Activated CD4-positive, alpha-beta T cell treated with anti-CD3 and anti-CD28 coated beads, Interleukin-2, amount 50 U/mL, for 1 hour (primary cell): ENCODE measurements at regions not wholly inside any gene's neighbourhood (a gene's known extent, or its start where the extent isn't known, plus 50 kb on each side); places are given as distances from the start of the nearest gene placed in this dataset.
"Not testable (repeated sequence)": the region's sequence is repeated elsewhere in the genome, so short reads cannot be mapped to it uniquely, and the experiment has no call there.

Experiments used
- DNase-seq: peaks from one replicate; pipeline ENCODE4 v3.0.0-alpha.2; 2020

DNA sequence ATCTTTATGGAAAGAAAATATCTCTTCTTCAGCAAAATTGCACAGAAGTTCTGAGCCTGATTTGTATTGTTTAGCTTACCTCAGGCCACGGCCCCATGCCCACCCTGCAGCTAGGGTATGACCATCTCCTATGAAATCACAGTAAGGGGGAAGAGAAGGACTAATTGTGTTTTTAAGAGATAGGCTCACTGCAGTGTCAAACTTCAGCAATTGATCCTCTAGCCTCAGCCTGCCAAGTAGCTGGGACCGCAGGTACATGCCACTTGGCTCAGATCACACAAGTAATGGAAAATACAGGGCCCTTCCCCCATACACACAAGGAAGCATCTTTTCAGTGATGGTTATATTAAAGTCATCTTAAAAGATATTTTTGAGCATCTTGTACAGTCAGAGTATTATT, 60.0 kb downstream of the DMAC1 start:
- no peak for DNase-seq

DNA sequence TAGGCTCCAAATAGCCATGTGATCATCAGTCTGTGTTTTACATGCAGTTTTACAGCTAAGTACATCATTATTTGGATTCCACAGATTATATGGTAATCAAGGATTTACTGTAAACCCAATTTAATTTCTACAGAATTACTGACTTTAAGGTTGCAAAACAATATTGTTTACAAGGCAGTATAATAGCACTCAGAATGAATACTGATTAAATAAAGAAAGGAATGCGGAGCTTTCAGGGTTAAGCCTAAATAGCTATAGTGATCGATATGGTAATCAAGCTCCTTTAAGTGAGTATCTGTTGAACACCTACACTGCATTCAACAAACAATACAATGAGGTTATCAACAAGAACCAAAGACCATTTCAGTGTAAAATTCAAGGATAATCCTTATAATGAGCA, 64.3 kb downstream of the DMAC1 start:
- DNase-seq: no peak

DNA sequence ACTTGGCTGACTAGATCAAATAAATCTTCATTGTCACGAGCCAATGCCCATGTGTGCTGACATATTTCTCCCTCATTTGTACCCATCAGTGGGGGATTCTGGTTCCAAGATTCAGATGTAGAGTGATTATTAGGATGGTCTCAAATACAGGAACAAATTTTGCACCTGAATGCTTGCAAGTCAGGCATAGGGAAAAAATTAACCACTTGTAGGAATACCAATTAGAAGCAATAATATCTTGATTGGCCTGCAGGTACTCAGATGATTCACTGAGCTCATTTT, 69.5 kb downstream of the DMAC1 start:
- DNase-seq: no peak

DNA sequence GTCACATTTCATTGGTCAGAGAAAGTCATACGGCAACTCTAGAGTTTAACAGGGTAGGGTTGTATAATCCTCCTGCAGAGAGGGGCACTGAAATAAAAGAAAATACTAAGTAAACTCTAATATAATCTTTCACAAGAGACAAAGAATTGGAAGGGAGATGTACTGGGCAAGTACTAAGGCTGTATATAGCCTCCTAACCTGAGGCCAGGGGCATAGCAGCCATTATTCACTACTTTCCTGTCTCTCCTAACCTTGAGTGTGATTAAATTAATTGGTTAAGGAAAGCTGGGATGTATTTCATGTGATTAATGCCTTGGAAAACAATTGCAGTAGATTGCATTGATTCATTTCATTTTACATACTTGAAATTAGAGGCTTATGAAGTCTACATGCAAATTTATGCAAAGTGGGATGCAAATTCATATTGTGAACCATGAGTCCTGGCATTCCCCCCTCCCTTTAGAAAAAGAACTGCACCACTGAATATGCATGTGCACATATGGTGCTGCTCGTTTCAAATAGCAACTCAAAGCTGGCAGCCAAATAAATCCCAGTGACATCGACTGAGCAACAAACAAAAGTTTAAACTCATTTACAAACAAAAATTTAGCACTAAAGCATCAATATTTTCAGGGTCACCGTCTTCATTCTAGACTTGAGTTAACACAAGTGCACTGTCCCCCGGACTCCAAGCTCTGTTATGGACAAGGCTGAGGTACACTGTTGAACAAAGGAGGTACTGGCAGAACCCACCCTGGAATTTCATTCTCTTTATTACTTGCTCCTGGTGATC, 70.0 kb downstream of the DMAC1 start:
- DNase-seq: no peak

DNA sequence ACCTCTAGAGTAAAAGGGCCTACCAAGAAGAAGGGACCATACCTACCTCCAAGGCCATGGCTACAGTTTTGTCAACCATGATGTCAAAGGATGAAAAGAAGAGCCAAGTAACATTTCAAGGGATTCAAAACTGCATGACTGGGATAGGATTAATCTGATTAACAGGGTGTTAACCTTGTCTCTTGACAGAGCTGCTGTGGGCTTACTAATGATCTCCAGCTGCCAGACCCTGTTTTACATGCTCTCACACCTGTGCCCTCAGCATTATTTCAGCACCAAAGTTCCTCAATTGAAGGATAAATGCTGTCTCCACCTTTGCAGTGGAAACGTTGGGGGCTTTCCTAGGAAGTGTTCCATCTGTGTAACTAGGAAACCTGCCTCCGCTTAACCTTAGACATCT, 78.3 kb downstream of the DMAC1 start:
- no peak for DNase-seq

DNA sequence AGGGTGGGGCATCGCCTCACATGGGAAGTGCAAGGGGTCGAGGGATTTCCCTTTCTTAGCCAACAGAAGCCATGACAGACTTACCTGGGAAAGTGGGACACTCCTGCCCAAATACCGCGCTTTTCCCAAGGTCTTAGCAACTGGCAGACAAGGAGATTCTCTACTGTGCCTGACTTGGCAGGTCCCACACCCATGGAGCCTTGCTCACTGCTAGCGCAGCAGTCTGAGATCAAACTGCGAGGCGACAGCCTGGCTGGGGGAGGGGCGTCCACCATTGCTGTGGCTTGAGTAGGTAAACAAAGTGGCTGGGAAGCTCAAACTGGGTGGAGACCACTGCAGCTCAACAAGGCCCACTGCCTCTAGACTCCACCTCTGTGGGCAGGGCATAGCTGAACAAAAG, 86.5 kb downstream of the DMAC1 start:
- not testable (repeated sequence) for DNase-seq

DNA sequence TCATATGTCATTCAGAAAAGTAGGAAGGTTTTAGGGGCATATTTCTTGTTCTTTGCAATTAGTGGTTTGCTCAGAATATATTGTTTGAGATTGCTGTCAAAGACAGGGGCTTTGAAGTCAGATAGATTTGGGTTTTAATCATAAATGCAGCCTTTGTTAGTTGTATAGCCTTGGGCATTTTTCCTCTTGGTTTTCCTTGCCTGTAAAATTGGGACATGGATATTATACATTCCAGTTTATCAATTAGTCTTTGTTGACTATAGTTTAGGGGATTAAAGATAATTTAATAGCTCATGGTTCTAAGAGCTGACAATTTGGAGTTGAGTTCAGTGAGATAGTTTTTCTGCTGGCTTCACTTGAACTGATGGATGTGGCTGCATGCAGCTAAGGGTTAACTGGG, 88.9 kb downstream of the DMAC1 start:
- no peak for DNase-seq

DNA sequence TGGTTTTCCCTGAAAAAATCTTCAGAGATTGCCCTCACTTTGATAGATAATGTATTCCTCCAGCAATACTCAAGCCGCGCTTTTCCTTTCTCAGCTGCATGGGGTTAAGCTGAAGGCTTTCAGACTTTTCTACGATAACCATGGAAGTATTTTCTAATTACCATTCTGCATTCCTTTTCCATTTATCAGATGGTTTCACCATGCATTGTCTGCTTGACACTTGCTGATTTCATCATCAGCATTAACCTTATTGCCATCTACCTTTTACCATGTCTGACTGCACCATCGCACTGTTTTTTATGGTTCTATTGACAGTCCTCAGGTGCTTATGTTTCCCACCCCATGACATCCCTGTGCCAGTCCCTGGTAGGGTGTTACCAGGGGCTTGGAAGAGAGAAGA, 91.6 kb downstream of the DMAC1 start:
- DNase-seq: no peak

DNA sequence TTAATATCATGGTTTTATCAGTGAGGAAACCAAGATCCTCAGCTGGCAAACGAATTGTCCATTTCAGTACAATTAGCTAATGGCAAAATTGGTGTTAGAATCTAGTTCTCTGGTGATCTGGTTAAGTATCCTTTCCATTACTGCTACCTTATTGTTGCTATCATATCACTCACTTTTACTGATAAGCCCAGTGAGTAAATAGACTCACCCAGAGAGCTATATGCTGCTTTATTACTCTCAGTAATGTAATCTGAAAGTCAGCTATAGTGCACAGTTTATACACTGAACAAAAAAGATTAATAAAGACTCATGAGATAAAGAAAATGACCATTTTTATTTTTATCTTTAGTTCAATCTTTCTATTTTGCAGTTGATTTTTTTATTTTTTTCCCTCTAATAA, 95.0 kb downstream of the DMAC1 start:
- DNase-seq: no peak

DNA sequence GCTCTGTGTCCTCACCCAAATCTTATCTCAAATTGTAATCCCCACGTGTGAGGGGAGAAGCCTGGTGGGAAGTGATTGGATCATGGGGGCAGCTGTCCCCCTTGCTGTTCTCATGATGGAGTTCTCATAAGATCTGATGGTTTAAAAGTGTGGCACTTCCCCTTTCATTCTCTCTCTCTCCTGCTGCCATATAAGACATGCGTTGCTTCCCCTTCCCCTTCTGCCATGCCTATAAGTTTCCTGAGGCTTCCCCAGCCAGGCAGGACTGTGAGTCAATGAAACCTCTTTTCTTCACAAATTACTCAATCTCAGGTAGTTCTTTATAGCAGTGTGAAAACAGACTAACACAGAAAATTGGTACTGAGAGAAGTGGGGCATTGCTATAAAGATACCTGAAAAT, 107.7 kb downstream of the DMAC1 start:
- DNase-seq: no peak

DNA sequence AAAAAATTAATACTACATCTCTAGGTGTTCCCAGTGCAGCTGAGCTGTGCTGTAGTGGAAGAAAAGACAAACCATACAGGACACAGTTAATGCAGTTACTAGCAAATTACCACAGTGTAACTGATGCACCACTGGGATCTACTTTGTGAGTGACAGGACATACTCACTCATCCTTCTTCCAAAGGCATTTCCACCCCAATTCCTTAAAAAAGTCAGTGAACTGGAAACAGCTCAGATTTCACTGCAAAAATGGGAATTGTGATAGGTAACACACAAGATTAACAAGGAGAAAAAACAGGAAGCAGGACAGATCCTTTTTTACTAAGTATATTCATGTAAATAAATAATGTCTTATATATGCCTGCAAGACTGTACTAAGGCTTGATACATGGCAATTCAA, 109.6 kb downstream of the DMAC1 start:
- DNase-seq: no peak

DNA sequence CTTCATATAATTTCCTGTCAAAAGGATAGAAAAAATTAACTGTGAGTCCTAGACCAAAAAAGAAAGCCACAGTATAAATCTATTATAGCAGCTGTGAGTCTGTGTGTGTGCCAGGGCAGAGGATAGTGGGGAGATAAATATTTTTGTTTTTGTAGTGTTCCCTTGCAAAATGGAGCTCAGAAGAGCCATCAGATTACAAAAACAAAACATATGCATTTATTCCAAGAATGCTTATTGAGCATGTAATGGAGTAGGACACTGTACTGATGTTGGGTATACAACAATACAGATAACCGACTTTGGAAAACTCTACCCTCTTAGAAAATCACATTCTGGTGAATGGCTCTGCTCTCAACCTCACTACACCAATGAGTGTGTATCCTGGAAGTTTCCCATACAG, 111.0 kb downstream of the DMAC1 start:
- DNase-seq: no peak

DNA sequence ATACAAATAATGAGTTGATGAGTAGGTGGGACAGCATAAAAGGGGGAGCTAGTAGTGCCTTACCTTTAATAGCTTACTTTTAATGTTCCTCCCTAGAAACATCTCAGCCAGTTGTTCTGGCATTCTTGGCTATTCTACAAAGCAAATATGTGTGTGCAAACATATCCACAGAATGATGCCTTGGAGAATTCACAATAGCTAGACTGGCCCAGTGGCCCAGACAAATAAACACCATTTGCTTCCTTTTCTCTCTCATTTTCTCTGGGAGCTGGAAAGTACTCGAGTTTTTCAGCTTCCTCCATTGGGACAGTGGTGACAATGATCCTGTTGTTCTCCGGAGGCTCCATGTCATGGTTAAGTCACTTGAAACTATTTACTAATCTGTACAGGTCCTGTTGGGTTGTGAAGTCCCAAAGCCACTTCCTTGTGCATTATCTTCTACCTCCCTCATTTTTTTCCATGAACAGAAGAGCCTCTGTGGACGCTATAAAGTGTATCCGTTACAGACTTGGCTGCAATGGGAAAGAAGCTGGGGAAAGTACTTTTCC, 122.9 kb downstream of the DMAC1 start:
- no peak for DNase-seq

DNA sequence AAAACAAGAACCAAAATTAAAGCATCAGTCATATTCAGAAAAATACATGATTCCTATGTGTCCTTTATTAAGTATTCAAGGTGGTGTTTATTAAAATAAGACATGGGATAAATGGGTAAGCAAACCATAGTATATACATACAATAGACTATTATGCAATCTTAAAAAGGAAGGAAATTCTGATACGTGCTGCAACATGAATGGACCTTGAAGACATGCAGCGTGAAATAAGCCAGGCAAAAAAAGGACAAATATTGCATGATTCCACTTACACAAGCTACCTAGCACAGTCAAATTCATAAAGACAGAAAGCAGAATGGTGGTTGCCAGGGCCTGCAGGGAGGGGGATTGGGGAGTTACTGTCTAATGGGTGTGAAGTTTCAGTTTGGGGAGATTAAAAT, 127.7 kb downstream of the DMAC1 start:
- no peak for DNase-seq

DNA sequence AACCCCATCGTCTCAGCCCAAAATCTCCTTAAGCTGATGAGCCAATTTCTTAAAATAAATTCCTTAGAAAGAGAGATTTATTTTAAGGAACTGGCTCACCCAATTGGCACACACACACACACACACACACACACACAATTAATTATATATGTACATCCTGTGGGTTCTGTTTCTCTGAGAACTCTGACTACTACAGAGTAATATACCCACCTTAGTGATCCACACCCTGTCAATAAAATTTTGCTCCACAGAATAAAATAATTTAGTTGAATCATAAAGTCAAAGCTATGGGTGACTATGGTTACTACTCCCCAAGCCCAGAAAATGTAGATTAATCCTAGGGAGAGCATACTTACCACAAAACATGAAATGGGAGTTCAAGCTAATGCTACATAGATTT, 131.0 kb downstream of the DMAC1 start:
- no peak for DNase-seq

DNA sequence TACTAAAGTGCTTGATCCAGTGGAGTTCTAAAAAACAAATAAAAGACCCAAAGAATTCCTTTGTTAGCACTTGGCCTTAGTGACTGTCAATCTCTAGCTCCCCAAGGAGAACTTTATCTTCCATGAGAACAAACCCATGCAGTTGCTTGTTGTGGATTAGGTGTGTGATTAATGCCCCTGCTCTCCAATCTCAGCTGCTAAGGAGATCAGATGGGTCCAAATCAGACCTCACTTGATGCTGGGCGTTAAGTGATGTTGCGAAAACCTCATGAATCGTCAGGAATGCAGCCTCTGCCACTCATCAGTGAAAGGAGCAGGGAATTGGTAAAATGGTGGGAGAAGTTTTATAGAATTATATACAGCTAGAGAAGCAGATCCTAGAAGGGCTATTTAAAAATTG, 133.7 kb downstream of the DMAC1 start:
- DNase-seq: no peak

DNA sequence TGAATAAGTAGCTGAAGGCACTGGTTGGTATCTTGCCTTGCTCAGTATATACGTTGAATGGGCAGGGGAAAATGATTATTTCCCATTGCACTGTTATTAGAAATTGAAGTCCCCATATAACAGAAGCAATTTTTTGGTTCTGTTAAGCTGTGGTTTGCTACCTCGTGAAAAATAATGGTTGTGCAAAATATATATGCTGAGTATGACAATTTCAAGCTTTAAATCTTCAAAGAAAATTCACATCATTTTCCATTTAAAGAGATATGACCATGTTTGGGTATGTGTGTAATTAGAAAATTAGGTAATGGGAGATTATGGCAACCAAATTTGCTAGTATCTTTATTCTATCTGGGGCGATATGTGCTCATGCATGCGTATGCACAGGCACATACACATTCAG, 139.8 kb downstream of the DMAC1 start:
- no peak for DNase-seq

DNA sequence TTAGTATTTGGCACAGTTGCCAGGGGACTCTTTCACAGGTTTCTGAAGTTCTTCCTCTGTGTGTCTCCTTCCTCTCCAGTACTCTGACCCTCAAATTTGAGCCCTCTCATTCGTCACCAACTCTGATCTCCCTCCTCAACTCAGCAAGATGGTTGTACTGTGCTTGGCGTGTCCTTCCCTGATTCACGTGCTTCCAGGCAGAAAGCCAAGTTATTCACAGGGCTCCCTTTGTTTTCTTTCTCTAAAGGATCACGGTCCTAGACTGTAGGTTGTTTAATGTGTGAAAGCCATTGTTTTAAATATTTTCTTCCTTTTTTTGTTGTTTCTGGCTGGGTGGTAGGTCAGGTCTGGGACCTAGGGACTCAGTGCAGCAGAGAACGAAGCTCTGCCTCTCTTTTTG, 142.9 kb downstream of the DMAC1 start:
- DNase-seq: no peak

DNA sequence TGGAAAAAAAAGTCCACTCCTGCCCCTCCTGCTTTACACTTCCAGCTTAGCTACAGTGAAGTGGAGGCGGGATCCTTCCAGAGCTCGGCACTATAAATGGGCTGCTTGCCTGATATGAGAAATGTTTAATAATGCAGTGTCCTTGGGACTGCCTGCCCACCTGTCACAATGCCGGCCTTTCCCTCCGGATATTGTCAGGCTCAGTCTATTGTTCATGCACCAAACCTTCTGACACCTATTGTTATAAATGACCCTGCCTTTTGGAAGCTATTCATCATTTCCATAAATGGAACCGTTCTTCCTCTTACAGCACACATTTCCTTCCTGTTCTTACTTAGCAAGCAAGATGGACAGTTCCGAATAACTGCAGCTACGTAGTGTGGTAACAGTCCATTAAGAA, 146.3 kb downstream of the DMAC1 start:
- DNase-seq: no peak

DNA sequence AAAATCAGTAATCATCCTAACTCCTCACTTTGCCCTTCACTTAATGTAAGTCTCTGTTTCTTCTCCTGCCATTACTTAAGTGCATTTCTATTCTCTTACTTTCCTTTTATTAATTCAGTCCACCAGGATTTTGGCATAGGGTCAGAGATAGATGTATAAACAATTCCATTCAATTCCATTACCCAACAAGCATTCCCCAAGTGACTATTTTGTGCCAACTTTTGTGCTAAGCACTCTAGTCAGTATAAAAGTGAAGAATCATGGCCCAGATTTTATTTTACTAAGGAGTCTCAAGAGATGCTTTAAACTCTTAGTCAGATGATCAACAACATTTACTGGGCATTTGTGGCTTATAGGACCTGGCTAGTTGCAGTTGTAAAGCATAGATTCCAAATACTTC, 159.3 kb downstream of the DMAC1 start:
- DNase-seq: no peak

DNA sequence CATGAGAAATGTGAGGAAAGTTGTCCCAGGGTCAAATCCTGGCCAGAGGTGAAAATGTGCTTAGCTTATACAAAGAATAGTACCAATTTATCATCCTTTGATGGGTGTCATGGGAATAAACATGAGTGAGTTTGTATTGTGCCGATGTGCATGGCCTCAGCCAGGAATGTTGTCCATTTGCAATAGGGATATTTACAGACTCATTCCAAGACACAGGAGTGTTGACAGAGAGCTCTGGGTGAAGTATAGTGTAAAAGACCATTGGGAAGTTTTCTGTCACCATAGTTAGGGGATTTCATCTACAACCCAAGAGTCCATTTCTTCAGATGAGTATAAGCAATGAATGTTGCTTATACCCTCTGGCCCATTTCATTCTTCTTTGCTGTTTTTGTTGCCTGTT, 160.1 kb downstream of the DMAC1 start:
- no peak for DNase-seq

DNA sequence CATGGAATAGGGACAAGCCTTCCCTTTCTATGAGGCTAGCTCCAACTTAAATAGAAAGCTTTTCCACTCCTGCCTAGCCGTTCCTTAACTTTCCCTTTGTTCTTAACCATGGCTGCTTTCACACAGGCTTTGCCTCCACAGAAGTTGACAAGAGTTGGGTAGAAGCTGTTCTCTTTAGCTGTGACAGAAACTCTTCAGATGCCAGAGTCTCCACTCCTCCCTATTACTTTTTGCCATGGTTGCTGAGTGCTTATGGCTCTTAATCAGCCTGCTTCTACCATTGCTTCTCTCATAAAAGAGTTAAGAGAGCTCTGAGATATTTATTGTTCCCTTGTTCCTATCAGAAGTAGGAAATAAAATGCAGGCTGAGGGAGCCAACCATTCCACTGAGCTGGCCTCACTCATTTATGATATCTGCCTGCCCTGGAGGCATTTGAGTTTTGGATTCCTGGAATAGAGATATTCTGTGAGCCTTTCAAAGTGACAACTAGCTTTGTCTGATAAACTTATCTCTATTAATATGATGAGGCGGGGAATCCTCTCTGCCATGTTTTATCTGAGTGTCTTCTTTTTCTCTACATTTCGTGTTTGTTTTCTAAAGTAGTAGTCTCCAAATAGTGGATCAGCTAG, 162.6 kb downstream of the DMAC1 start:
- no peak for DNase-seq

DNA sequence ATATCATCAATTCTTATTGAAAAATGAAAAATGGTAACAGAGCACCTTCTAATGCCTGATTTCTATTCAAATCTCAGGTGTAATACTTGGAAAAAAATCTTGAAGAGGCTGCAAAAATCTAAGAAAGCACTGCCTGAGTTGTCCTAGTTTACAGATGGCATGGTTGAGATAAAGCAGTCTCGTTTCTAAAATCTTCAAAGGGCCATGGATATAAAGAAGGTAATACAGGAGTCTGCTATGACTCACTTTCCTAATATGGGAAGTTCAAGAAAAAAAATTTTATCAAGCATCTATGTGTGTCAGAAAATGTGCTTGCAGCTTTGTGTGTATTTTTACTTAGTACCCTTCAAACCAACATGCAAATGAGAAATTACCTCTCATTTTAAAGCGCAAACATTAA, 163.3 kb downstream of the DMAC1 start:
- DNase-seq: no peak

DNA sequence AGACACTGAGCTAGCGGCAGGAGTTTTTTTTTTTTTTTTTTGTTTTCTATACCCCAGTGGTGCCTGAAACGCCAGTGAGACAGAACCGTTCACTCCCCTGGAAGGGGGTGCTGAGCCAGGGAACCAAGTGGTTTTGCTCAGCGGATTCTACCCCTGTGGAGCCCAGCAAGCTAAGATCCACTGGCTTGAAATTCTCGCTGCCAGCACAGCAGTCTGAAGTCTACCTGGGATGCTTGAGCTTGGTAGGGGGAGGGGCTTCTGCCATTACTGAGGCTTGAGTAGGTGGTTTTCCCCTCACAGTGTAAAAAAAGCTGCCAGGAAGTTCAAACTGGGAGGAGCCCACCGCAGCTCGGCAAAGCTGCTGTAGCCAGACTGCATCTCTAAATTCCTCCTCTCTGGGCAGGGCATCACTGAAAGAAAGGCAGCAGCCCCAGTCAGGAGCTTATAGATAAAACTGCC, 173.0 kb downstream of the DMAC1 start:
- DNase-seq: peak; percentile 26

DNA sequence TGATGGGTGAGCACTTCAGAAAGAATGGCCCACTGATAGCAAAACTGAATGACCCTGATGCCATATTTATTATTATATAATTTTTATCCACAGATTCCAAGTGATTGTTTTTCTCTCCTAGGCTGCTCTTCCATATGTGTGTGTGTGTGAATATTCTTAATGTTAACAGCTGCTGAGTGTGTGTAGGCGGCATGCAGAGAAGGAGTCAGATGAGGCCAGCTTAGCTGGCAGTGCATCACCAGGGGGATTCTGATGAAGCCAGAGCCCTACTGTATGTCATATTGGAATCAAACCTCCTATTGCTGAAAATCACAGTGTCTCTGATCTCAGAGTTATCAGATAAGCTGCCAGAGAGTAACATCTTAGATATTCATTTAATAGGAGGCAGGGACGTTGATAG, 177.1 kb downstream of the DMAC1 start:
- DNase-seq: no peak
